COLO668 (cell line): ENCODE measurements at regions not wholly inside any gene's neighbourhood (a gene's known extent, or its start where the extent isn't known, plus 50 kb on each side); places are given as distances from the start of the nearest gene placed in this dataset.

Experiments used
- DNase-seq: peaks from one replicate; lab custom pipeline; 2025; ENCODE audit not compliant: unreplicated experiment; lab: John Stamatoyannopoulos, UW

DNA sequence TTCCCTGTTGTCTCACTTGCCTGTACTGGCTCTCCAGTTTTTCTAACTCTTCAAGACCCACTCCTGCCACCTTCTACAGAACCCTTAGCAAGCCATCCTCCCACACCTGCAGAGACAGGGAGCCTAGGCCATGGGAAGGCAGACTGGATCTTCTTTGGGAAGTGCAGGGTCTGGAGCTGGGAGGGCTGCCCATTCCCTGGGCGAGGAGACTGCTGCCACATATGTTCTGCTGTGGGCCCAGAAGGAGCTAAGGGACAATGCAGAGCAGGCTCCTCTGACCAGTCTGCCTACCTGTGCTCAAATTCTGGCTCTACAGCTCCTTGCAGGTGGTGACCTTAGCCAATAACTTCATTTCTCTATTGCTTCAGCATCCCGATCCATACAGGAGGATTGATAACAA is 152.1 kb upstream of the CELF4 start:
- no peak for DNase-seq

DNA sequence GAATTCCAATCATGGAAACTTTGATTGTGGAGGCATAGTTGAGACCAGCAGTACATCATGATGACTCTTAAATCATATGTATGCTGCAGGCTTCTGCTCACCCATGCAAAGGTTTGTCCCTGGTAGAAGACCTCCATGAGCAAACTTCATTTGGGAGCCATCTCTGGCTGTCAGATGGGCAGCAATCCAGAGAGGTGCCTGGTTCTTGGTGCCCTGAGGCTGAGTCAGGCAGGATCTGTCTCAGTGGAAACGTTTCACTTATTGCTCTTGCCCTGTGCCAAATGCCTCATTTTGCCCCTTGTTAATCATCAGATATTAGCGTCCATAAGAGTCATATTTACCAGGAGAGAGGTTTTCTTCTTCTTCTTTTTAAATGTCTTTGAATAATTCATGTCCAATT is 151.5 kb upstream of the CELF4 start:
- DNase-seq, result no peak

DNA sequence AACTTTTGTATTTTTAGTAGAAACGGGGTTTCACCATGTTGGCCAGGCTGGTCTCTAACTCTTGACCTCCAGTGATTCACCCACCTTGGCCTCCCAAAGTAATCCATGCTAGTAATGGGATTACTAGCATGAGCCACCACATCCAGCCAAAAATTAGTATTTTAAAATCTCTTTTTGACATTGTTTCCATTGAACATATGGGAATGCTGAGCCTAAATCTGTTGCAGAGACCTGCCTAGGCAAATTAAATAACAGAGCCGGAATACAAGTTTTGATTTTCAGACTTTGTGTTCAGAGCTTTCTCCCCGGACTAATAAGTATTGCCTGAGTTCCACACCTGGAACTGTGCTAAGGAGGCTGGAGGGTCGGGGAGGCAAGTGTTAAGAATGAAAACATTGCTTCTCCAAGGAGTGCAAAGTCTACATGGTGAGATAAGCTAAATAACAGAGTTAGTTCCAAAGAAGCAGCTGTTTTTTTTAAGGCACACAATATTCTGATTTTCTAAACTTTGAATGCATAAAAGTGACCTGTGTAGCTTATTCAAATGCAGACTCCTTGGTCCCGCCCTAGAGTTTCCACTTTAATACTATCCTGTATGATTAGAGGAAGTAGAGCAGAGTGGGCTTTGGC is 150.6 kb upstream of the CELF4 start:
- no peak for DNase-seq

DNA sequence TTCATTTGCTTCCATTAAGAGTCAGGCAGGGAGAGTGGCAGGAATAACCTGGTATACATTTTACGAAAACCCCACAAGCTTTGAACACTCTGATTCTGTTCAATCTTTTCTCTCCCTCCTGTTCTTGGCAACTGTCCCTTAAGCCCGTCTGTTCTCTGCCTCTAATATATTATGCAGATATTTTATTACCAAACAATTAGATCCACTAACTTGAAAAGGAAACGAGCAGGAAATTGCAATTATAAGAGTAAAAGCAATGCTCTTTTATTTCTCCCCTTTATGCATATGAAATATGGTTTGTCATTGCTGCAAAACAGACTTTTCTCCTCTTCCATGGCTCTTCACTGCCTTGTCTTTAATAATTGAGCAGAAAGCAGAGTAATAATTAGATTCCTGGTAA is 149.1 kb upstream of the CELF4 start:
- DNase-seq, result no peak

DNA sequence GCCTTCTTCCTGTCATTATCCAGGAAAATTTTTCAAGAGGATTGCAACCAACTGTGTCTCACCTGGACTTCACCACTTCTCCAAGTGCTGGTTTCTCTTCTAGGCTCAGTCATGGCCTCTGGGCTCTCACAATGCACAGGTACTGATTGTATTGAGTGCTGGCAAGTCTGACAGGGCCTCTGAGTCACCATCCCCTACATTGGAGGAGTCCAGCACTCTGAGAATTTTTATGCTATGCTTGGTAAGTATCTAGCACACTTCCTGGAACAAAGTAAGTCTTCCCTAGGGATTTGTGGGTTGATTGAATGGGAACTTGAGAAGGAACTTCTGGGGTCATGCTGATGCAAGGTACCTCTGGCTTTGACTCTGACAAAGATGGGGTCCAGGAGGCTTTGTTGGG is 147.2 kb upstream of the CELF4 start:
- DNase-seq, result no peak

DNA sequence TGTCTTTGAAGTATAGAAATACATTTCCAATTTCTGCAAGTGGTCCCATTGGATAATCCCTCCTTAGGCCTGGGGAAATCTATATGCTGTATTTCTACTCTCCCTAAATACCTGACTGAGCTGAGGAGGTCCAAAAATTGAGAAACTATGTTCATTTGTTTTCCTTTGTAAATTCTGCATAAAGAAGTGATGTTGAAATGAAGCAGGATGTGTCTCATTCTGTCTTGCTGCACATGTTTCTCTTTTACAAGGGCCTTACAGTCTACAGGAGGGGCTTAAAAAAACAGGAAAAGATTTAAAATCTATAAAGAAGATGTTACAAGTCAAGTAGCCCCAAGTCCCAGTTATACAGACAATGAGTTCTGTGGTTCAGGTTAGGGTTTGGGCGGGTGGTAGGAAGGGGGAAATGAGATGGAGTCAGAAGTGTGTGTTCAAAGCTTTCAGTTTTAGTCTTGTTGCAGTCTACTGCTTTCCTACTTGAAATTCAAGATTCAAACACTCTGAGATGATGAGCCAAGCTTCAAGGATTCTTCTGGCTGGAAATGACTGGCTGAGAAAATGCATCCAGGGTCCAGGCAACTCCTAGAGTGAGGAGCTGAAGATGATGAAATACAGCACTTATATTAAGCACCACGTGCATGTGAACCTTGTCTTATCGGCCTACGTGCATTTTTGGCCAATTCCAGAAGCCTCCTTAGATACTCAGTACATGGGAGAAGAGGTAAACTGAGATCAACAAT is 146.3 kb upstream of the CELF4 start:
- DNase-seq, result no peak

DNA sequence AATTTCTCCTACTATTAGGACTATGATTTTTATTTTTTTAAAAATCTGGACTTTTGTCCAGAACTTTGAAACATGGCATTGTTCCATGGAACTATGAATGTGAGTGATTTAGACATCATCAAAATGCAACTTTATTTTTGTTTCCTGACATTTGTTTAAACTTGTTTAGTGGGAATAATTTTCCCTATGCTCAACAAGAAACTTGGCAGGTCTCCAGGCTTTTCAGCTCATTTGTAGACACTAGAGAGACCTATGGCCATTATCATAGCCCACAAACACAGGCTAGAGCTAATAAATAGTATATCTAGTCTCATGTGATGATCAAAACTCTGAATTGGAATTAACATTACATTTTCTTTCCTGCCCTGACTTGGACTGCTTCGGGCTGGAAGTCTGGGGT is 145.1 kb upstream of the CELF4 start:
- DNase-seq, result no peak

DNA sequence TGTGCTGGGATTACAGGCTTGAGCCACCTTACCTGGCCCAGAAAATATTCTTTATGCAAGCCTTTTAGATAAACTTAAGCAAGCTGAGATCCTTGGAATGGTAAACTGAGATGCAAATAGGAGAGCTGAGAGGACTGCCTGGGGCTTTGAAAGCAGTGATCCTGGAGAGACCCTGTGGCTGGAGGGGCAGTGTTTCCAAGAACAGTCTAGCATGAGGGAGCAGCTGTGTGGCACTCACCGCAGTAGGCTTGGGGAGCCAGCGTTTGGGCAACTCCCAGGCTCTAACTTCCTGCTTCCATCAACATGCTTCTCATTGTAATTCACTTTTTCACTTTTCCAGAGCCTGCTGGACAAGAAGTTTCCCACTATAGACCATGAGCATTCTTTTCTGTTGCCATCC is 144.1 kb upstream of the CELF4 start:
- no peak for DNase-seq

DNA sequence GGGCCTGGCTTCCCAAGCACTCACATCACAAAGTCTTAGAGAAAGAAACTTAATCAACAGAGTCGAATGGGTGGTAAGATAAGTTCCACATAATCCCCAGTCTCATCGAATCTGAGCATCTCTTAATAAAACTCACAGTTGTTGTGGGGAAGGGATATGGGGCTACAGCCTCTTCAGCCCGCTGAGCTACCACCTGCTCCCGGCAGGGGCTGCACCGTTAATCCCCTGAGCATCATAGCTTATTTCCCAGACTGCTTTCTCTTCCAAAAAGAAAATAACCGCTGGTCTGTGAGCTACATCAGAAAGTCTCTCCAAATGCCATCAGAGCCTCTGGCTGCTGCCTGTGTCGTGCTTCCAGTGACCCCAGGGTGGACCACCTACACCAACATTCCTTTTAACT is 139.4 kb upstream of the CELF4 start:
- DNase-seq, result no peak

DNA sequence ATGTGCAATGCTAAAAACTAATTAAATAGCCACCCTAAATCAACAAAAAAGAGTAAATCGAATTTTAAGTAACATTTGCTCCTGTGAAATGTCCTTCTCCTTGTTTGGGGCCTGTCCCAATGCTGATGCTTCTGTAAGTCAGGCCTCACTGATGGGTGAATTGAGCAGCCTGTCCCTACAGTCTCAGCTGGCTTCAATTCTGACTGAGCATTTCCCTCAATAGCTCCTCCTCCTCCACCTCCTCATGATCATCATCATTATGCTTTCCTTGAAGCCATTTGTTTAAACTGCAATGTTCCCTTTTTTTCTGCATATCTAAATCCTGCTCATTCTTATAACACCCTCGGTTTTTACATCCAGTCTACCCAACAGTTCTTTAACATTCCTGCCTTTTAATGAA is 137.2 kb upstream of the CELF4 start:
- DNase-seq, result no peak

DNA sequence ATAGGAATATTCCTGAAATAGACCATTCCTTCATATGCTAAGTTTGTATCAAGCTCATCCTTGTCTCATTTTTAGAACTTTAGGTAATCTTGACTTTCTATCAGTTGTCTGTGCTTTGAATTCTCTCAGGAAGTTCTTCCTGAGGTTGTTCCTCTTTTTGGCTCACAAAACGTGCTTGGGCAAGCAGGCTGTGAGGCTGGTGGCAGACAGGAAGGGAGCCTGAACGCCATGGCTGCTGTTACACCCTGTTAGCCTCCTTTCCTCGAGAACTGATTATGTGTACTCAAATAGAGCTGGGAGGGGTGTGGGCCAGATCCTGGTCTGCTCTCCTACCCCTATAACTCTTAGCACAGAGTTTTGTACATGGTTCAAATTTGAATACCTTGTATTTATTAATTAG is 136.4 kb upstream of the CELF4 start:
- DNase-seq, result no peak

DNA sequence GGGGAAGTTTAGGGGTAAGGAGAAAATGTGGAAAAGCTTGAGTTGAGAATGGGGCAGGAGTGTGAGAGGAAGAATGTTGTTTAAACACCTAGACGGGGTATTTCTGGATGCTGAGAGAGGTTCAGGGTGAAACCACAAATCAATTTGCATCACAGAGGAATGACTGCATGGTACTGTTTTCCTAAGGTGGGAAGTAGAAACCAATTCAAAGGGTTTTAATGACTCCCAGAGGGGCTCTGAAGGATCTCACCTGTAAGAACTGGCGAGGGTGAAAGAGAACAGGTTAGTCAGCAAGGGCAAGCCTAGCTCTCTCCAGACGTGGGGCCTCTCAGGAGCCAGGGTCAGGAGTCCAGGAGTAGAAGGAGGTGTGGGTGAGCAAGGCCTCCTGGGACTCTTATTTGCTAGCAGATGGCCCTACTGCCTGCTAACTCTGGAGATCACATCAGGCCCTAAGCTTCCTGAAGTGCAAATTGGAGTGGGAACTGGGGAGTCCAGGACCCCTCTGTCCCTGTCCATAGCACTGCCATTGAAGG is 133.0 kb upstream of the CELF4 start:
- no peak for DNase-seq

DNA sequence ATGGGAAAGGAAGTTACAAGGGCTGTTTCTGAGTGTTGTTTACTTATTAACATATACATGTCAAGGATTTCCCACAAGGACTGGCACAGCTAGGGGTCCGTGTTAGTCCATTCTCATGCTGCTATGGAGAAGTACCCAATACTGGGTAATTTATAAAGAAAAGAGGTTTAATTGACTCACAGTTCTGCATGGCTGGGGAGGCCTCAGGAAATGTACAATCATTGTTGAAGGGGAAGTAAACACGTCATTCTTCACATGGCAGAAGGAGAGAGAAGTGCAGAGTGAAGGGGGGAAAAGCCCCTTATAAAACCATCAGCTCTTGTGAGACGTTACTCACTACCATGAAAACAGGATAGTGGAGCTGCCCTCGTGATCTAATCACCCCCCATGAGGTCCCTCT is 128.9 kb upstream of the CELF4 start:
- DNase-seq, result no peak

DNA sequence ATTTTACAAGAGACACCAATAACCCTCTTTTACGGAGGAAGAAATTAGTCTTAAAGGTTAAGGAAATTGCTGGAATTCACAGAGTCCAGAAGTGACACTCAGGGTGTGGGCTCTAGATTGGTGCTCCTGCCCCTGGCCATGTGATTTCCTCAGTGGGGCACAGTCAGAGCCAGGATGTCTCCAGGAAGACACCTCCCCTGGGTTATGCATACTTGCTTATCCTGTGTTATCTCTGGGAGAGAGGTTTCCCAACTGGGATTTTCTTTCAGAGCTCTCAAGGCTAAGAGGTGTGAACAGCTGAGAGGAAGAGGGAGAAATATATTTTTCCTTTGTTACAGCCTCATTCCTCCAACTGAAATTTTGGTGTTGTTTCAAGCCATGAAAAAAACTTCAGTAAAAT is 125.6 kb upstream of the CELF4 start:
- DNase-seq, result no peak

DNA sequence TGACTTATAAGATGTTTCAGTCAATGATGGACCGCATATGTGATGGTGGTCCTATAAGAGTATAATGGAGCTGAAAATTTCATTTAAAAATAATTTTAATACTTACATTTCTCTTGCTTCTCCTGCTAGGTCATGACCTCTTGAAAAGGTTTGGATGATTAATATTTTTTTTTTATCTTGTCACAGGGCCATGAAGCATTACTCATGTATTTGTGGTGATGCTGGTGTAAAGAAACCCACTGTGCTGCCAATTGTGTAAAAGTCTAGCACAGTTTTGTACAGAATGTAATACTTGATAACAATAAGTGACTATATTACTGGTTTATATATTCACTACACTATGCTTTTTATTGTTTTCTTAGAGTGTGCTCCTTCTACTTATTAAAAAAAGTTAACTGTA is 124.2 kb upstream of the CELF4 start:
- DNase-seq, result no peak

DNA sequence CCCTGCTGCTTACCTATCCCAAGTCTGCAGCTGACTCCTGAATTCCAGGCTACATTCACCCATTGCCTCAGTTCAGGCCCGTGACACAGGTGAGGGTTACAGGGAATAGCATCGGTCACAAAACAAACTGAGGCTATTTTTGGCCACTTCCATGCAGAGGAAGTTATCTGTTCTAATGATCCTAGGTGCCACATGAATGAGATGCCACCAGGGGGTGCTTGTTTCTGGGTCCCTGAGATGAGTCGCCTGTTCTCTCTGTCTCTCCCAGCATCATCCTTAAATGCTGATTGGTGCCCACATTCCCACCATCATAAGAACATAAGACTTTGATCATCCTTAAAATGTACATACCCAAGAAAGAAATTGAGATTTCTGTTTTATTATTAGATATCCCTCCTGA is 119.0 kb upstream of the CELF4 start:
- DNase-seq, result no peak

DNA sequence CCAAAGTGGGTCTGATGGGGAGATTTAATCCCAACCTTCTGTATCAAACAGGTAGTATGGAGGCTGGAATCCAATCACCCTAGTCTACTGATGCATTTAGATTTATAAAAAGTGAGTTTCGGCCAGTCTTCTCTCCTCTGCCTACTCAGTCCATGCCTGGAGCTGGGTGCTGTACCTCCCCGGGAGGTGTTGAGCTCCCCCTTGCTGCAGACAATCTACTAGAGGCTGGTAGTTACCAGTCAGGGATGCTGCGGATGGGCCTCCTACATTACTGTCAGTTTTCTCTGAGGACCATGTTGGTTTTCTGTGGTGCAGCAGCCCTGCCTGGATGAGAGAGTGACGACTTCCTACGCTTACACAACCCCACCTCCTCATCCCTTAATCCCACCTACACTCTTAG is 118.6 kb upstream of the CELF4 start:
- DNase-seq, result no peak

DNA sequence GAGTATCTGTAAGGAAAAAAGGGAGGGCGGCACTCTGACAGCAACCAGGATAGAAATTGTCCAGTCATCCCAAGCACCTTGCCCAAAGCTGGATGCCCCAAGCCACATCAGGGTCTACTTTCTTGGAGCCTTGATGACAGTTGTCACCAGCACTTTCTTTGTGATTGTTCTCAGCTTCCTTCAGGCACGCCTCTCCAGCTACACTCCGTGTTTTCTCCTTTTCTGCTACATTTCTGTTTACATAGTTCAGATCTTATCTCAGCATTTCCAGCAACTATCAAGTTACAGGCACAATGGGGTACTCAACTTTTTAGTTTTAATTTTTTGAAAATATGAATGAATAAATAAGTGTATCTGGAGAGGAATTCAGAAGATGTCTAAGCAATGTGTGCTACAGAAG is 115.3 kb upstream of the CELF4 start:
- DNase-seq, result no peak

DNA sequence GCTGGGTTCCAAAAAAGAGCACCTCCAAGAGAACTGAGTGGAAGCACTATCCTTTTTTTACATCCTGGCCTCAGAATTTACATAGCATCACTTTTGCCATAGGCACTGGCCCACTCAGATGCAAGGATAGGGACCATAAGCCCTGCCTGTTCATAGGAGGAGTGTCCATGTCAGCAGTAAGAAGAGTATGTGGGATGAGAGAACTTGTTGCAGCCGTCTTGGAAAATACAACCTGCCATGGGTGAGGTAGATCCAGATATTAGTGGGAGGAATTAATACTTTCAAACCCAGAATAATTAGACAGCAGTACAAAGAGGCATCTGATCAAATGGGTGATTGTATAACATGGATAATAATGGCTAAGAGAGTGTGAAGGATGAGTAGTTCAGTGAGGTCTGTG is 110.7 kb upstream of the CELF4 start:
- no peak for DNase-seq

DNA sequence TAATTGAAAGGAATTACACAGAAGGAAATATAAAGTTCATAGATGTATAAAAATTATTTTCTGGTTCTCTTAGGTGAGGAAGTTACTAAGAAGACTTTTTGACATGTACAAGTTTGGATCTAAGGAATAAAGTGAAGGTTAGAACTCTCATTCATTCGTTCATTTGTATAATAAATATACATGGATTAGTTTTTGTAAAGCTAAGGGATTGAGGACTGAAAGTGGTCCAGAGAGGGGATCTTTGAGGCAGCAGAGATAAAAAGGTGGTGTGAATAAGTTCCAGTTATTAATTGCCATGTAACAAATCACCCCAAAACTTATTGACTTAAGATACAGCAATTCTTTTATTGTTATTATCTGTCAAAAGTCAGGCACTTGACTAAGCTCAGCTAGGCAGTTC is 110.1 kb upstream of the CELF4 start:
- DNase-seq, result no peak

DNA sequence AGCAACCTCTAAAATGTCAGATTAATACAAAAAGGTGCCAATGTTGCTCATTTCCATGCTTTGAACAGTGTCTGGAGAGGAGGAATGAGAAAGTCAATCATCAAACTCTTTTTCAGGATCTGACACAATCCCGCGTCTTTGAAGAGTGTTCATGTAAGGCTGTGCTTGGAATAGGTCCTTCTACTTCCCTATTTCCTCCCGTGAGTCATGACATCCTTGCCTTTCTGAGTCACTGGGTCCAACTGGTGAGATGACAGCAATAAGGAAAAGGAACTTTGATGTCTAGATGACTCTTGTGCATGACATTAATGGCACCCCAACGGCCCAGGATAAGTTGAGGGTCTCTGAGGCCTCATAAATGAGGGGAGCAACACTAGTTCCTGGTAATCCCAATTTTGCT is 109.0 kb upstream of the CELF4 start:
- DNase-seq, result no peak

DNA sequence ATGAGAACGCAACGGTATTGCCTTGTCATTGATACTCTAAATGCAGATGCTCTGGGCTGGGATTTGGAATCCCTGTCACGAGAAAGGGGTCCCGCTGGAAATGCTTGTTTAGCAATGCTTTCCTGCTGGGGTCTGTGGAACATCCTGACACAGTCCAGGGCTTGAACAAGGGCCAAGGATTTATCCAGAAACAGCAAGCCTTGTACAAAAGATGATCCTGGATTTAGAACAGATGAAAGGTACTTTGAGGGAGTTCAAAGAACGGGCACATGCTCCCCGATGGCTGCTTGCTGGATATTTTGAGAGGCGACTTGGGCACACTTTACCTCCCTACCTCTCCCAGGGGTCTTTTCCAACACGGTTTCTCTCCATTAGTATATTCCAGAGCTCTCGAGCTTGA is 108.1 kb upstream of the CELF4 start:
- no peak for DNase-seq
